Stomach (tissue), 4 donors: ENCODE measurements at regions not wholly inside any gene's neighbourhood (a gene's known extent, or its start where the extent isn't known, plus 50 kb on each side); places are given as distances from the start of the nearest gene placed in this dataset.
"Not testable (repeated sequence)": the region's sequence is repeated elsewhere in the genome, so short reads cannot be mapped to it uniquely, and the experiment has no call there.

ENCODE experiments used
- CTCF ChIP-seq, 7 experiments: fragments of 450-650 bp in 4 of 7; fragments of 200-600 bp in 3 of 7; sonication (generic) in 3 of 7; IDR thresholded peaks; one replicate each; pipeline ENCODE4 v1.5.1; 2016 to 2019; ENCODE audit warnings: antibody characterized with exemption in 7 of 7, control low read depth in 2 of 7, mild to moderate bottlenecking in 1 of 7
- EP300 ChIP-seq: sonication (generic); formaldehyde crosslinking; IDR thresholded peaks from one replicate; pipeline ENCODE4 v1.6.1; 2017; ENCODE audit warnings: antibody characterized with exemption
- POLR2A ChIP-seq, 4 donors: fragments of 450-650 bp; IDR thresholded peaks; one replicate each; pipeline ENCODE4 v1.6.1; 2016; ENCODE audit warnings: antibody characterized with exemption in 4 of 4, control low read depth in 2 of 4, mild to moderate bottlenecking in 1 of 4, moderate library complexity in 1 of 4

- TF ChIP-seq CTCF (IDR thresholded peaks at IDR 0.05); POLR2A (IDR thresholded peaks at IDR 0.05); EP300: not testable (repeated sequence)
These were observed 68.4 kb upstream of the CFAP46 start for GRCh38 chr10:133010843-133011179.
